Head of caudate nucleus (tissue), 42 donors: ENCODE measurements at regions not wholly inside any gene's neighbourhood (a gene's known extent, or its start where the extent isn't known, plus 50 kb on each side); places are given as distances from the start of the nearest gene placed in this dataset.
A peak's percentile ranks its signal among the peaks of the same experiment; 100 is the strongest.
"Not testable (repeated sequence)": the region's sequence is repeated elsewhere in the genome, so short reads cannot be mapped to it uniquely, and the experiment has no call there.

ENCODE experiments used
- DNase-seq, 42 donors: peaks; one replicate each; pipeline versions ENCODE4 v3.0.0 to v3.0.0-alpha.2; 2020 to 2021; ENCODE audit warnings: mixed read lengths in 7 of 42
- intact Hi-C: fragments of 100-400 bp; cut with DNase I; formaldehyde crosslinking; loops from one replicate; pipeline ENCODE4 v1.15.0; 2022

GRCh38 chr13:33537026-33537425 is 251.5 kb upstream of the STARD13 start:
- intact Hi-C loops, result no loop called here
- no peak for DNase-seq

- peak in 1 of 42 donors; percentile 10 for DNase-seq
- intact Hi-C loops, result no loop called here
Measured at GRCh38 chr13:33537676-33538075, 252.1 kb upstream of the STARD13 start.

- intact Hi-C loops, result loop anchor here (5.0 to 10.0 kb wide), 5 partner anchors 94 to 954 kb away; partner anchors contain the start of genes PDS5B, RFC3 and STARD13
Measured at GRCh38 chr13:33541456-33541855, 255.9 kb upstream of the STARD13 start.

GRCh38 chr13:33541962-33542308 is 256.4 kb upstream of the STARD13 start:
- intact Hi-C loops, result loop anchor here (5.0 to 10.0 kb wide), 5 partner anchors 95 to 955 kb away; partner anchors contain the start of genes PDS5B, RFC3 and STARD13
- DNase-seq, result no peak

More at GRCh38 chr13:33541456-33541855, 255.9 kb upstream of the STARD13 start:
- DNase-seq, result no peak

GRCh38 chr13:33542309-33543088 is 256.9 kb upstream of the STARD13 start:
- DNase-seq, result peak; percentile 90 to 99 (median 97)
- intact Hi-C loops, result loop anchor here (5.0 to 10.0 kb wide), 5 partner anchors 95 to 955 kb away; partner anchors contain the start of genes PDS5B, RFC3 and STARD13

- intact Hi-C loops, result loop anchor here (5.0 to 10.0 kb wide), 5 partner anchors 96 to 956 kb away; partner anchors contain the start of genes PDS5B, RFC3 and STARD13
- peak in 1 of 42 donors; percentile 10 for DNase-seq
Measured at GRCh38 chr13:33543089-33543459, 257.5 kb upstream of the STARD13 start.

GRCh38 chr13:33543631-33544265 is 258.2 kb upstream of the STARD13 start:
- intact Hi-C loops, result loop anchor here (5.0 to 10.0 kb wide), 5 partner anchors 96 to 956 kb away; partner anchors contain the start of genes PDS5B, RFC3 and STARD13
- no peak for DNase-seq

- intact Hi-C loops, result loop anchor here (5.0 to 10.0 kb wide), 5 partner anchors 97 to 957 kb away; partner anchors contain the start of genes PDS5B, RFC3 and STARD13
Measured at GRCh38 chr13:33544308-33544707, 258.8 kb upstream of the STARD13 start.

GRCh38 chr13:33545492-33545891 is 259.9 kb upstream of the STARD13 start:
- no peak for DNase-seq
- intact Hi-C loops, result loop anchor here (10.0 kb wide), 1 partner anchor 261 kb away; the partner anchor contains the start of gene STARD13

More at GRCh38 chr13:33544308-33544707, 258.8 kb upstream of the STARD13 start:
- DNase-seq, result no peak

- intact Hi-C loops, result loop anchor here (10.0 kb wide), 1 partner anchor 262 kb away; the partner anchor contains the start of gene STARD13
- DNase-seq, result no peak
Measured at GRCh38 chr13:33547035-33547434, 261.5 kb upstream of the STARD13 start.

- DNase-seq, result no peak
- intact Hi-C loops, result loop anchor here (10.0 kb wide), 1 partner anchor 263 kb away; the partner anchor contains the start of gene STARD13
Measured at GRCh38 chr13:33548069-33548468, 262.5 kb upstream of the STARD13 start.

- intact Hi-C loops, result no loop called here
- DNase-seq, result no peak
Measured at GRCh38 chr13:33550276-33550675, 264.7 kb upstream of the STARD13 start.

- intact Hi-C loops, result no loop called here
- no peak for DNase-seq
Measured at GRCh38 chr13:33550885-33551284, 265.3 kb upstream of the STARD13 start.

- intact Hi-C loops, result no loop called here
- no peak for DNase-seq
Measured at GRCh38 chr13:33554919-33555791, 262.8 kb upstream of the RFC3 start.

- no peak for DNase-seq
- intact Hi-C loops, result no loop called here
Measured at GRCh38 chr13:33556828-33557227, 261.1 kb upstream of the RFC3 start.

- no peak for DNase-seq
- intact Hi-C loops, result no loop called here
Measured at GRCh38 chr13:33560726-33561125, 257.2 kb upstream of the RFC3 start.

GRCh38 chr13:33561627-33562026 is 256.3 kb upstream of the RFC3 start:
- intact Hi-C loops, result no loop called here
- DNase-seq, result no peak

GRCh38 chr13:33571618-33572017 is 246.3 kb upstream of the RFC3 start:
- intact Hi-C loops, result no loop called here
- DNase-seq, result no peak

- DNase-seq, intact Hi-C loops: not testable (repeated sequence)
Measured at GRCh38 chr13:33572322-33572721, 245.6 kb upstream of the RFC3 start.
